Epithelial cell of proximal tubule (primary cell): ENCODE measurements at regions not wholly inside any gene's neighbourhood (a gene's known extent, or its start where the extent isn't known, plus 50 kb on each side); places are given as distances from the start of the nearest gene placed in this dataset.
"Not testable (repeated sequence)": the region's sequence is repeated elsewhere in the genome, so short reads cannot be mapped to it uniquely, and the experiment has no call there.

ENCODE experiments used
- DNase-seq: peaks from one replicate; pipeline ENCODE4 v3.0.0-alpha.2; 2011; ENCODE audit warnings: low read depth
- H3K4me3 ChIP-seq: 2 replicates; pipeline ENCODE4 v1.5.1; 2011; ENCODE audit warnings: low read depth, mild to moderate bottlenecking, low read length
- CTCF ChIP-seq: conservative IDR thresholded peaks from 2 replicates; pipeline ENCODE4 v1.5.1; 2012; ENCODE audit warnings: low read depth, mild to moderate bottlenecking, low read length

DNA sequence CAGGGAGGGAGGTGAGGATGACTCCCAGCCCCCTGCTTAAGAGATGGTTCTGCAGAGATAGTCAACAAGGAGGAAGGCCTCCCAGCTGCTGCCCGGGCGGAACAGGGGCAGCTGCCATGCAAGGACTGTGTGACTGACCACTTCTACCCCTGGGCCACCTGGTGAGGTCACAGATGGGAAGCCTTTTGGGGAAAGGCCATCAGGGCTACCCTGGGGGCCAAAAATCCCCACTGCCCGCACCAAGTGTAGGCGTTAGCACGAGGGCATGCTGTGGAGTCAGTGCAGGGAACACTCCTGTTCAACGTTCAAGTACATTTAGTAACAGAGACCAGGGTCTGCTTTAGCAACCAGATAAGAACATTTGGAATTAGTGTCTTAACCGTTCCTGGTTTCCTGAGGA, 372.9 kb downstream of the BRD1 start:
- TF ChIP-seq CTCF = no peak
- H3K4me3 ChIP-seq = no peak overlapping the region
- DNase-seq = no peak

- H3K4me3 ChIP-seq = no peak overlapping the region
- no peak for DNase-seq
- no peak for TF ChIP-seq CTCF
Observed at GRCh38 chr22:49453771-49454170, 373.9 kb downstream of the BRD1 start.

- DNase-seq, H3K4me3 ChIP-seq: not testable (repeated sequence)
Observed at GRCh38 chr22:49453019-49453418, 374.7 kb downstream of the BRD1 start.

- TF ChIP-seq CTCF = no peak
Observed at GRCh38 chr22:49452362-49452946, 375.2 kb downstream of the BRD1 start.

GRCh38 chr22:49451070-49451840, 376.4 kb downstream of the BRD1 start:
- no peak for DNase-seq
- H3K4me3 ChIP-seq = no peak overlapping the region
- no peak for TF ChIP-seq CTCF

More at GRCh38 chr22:49452362-49452946, 375.2 kb downstream of the BRD1 start:
- H3K4me3 ChIP-seq = no peak overlapping the region
- DNase-seq = no peak

GRCh38 chr22:49450498-49450897, 377.2 kb downstream of the BRD1 start:
- H3K4me3 ChIP-seq = no peak overlapping the region
- no peak for TF ChIP-seq CTCF
- DNase-seq = no peak

- no peak for TF ChIP-seq CTCF
- no peak for DNase-seq
- no peak overlapping the region for H3K4me3 ChIP-seq
Observed at GRCh38 chr22:49449811-49450446, 377.7 kb downstream of the BRD1 start.
